Uterus (tissue), 2 donors: ENCODE measurements at regions not wholly inside any gene's neighbourhood (a gene's known extent, or its start where the extent isn't known, plus 50 kb on each side); places are given as distances from the start of the nearest gene placed in this dataset.

ENCODE experiments used
- CTCF ChIP-seq, 4 experiments: fragments of 200-600 bp in 2 of 4; fragments of 450-650 bp in 2 of 4; sonication (generic) in 2 of 4; IDR thresholded peaks; one replicate each; pipeline ENCODE4 v1.5.1; 2016 to 2019; ENCODE audit warnings: antibody characterized with exemption in 4 of 4, mild to moderate bottlenecking in 2 of 4, moderate library complexity in 1 of 4
- POLR2A ChIP-seq, 2 donors: fragments of 450-650 bp; IDR thresholded peaks; one replicate each; pipeline ENCODE4 v1.6.1; 2016; ENCODE audit warnings: antibody characterized with exemption in 2 of 2, mild to moderate bottlenecking in 1 of 2, moderate library complexity in 1 of 2

GRCh38 chr11:30650266-30650665, 64.1 kb upstream of the MPPED2 start:
- TF ChIP-seq CTCF (IDR thresholded peaks at IDR 0.05) (no peak), POLR2A (IDR thresholded peaks at IDR 0.05) (no peak)
